ENCODE measurements at regions not wholly inside any gene's neighbourhood (a gene's known extent, or its start where the extent isn't known, plus 50 kb on each side); places are given as distances from the start of the nearest gene placed in this dataset.

DNA sequence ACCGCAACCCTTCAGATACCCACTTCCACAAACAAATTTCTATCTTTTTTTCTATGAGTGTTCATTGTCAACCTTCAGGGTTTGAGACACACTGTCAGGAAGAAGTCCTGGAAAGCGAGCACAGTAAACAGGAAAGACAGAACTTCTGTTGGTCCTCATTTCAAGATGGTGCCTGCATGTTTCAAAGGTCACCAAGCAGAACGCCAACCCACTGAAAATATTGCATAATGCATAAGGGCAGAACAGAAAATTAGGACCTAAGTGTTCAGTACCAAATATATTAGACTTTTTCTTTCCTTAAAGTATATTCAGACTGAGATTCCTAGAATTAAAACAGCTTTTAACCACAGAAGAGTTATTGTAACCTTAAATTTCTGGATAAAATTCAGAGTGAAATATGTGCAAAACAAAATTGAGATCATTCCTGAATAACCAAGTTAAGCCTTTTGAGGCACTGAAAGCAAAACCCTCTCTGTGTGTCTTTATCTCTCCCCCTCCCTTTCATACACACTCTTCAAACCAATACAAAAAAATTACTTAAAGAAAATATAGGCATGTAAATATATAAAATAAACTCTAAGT is 387.8 kb upstream of the THBS1 start:
- TF ChIP-seq, protein P1, sequence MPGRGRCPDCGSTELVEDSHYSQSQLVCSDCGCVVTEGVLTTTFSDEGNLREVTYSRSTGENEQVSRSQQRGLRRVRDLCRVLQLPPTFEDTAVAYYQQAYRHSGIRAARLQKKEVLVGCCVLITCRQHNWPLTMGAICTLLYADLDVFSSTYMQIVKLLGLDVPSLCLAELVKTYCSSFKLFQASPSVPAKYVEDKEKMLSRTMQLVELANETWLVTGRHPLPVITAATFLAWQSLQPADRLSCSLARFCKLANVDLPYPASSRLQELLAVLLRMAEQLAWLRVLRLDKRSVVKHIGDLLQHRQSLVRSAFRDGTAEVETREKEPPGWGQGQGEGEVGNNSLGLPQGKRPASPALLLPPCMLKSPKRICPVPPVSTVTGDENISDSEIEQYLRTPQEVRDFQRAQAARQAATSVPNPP (CRISPR knock-in tag; IDR thresholded peaks at IDR 0.05) = no peak
- TF ChIP-seq ZKSCAN1 (IDR thresholded peaks at IDR 0.05; ENCODE audit: low read length) (no peak), RAD21 (CRISPR knock-in tag; IDR thresholded peaks at IDR 0.05) (no peak)
- TF ChIP-seq, protein P2, sequence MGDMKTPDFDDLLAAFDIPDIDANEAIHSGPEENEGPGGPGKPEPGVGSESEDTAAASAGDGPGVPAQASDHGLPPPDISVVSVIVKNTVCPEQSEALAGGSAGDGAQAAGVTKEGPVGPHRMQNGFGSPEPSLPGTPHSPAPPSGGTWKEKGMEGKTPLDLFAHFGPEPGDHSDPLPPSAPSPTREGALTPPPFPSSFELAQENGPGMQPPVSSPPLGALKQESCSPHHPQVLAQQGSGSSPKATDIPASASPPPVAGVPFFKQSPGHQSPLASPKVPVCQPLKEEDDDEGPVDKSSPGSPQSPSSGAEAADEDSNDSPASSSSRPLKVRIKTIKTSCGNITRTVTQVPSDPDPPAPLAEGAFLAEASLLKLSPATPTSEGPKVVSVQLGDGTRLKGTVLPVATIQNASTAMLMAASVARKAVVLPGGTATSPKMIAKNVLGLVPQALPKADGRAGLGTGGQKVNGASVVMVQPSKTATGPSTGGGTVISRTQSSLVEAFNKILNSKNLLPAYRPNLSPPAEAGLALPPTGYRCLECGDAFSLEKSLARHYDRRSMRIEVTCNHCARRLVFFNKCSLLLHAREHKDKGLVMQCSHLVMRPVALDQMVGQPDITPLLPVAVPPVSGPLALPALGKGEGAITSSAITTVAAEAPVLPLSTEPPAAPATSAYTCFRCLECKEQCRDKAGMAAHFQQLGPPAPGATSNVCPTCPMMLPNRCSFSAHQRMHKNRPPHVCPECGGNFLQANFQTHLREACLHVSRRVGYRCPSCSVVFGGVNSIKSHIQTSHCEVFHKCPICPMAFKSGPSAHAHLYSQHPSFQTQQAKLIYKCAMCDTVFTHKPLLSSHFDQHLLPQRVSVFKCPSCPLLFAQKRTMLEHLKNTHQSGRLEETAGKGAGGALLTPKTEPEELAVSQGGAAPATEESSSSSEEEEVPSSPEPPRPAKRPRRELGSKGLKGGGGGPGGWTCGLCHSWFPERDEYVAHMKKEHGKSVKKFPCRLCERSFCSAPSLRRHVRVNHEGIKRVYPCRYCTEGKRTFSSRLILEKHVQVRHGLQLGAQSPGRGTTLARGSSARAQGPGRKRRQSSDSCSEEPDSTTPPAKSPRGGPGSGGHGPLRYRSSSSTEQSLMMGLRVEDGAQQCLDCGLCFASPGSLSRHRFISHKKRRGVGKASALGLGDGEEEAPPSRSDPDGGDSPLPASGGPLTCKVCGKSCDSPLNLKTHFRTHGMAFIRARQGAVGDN (CRISPR knock-in tag; IDR thresholded peaks at IDR 0.05) = no peak
- TF ChIP-seq, protein P3, sequence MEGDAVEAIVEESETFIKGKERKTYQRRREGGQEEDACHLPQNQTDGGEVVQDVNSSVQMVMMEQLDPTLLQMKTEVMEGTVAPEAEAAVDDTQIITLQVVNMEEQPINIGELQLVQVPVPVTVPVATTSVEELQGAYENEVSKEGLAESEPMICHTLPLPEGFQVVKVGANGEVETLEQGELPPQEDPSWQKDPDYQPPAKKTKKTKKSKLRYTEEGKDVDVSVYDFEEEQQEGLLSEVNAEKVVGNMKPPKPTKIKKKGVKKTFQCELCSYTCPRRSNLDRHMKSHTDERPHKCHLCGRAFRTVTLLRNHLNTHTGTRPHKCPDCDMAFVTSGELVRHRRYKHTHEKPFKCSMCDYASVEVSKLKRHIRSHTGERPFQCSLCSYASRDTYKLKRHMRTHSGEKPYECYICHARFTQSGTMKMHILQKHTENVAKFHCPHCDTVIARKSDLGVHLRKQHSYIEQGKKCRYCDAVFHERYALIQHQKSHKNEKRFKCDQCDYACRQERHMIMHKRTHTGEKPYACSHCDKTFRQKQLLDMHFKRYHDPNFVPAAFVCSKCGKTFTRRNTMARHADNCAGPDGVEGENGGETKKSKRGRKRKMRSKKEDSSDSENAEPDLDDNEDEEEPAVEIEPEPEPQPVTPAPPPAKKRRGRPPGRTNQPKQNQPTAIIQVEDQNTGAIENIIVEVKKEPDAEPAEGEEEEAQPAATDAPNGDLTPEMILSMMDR (CRISPR knock-in tag; IDR thresholded peaks at IDR 0.05) = no peak
- TF ChIP-seq, protein P4, sequence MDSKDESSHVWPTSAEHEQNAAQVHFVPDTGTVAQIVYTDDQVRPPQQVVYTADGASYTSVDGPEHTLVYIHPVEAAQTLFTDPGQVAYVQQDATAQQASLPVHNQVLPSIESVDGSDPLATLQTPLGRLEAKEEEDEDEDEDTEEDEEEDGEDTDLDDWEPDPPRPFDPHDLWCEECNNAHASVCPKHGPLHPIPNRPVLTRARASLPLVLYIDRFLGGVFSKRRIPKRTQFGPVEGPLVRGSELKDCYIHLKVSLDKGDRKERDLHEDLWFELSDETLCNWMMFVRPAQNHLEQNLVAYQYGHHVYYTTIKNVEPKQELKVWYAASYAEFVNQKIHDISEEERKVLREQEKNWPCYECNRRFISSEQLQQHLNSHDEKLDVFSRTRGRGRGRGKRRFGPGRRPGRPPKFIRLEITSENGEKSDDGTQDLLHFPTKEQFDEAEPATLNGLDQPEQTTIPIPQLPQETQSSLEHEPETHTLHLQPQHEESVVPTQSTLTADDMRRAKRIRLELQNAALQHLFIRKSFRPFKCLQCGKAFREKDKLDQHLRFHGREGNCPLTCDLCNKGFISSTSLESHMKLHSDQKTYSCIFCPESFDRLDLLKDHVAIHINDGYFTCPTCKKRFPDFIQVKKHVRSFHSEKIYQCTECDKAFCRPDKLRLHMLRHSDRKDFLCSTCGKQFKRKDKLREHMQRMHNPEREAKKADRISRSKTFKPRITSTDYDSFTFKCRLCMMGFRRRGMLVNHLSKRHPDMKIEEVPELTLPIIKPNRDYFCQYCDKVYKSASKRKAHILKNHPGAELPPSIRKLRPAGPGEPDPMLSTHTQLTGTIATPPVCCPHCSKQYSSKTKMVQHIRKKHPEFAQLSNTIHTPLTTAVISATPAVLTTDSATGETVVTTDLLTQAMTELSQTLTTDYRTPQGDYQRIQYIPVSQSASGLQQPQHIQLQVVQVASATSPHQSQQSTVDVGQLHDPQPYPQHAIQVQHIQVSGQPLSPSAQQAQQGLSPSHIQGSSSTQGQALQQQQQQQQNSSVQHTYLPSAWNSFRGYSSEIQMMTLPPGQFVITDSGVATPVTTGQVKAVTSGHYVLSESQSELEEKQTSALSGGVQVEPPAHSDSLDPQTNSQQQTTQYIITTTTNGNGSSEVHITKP (CRISPR knock-in tag; IDR thresholded peaks at IDR 0.05; ENCODE audit: low read depth) = no peak
